GM06990 (cell line): ENCODE measurements at regions not wholly inside any gene's neighbourhood (a gene's known extent, or its start where the extent isn't known, plus 50 kb on each side); places are given as distances from the start of the nearest gene placed in this dataset.
"Not testable (repeated sequence)": the region's sequence is repeated elsewhere in the genome, so short reads cannot be mapped to it uniquely, and the experiment has no call there.

Experiments used
- DNase-seq: peaks from one replicate; pipeline ENCODE4 v3.0.0-alpha.2; 2011; ENCODE audit not compliant: insufficient read length; ENCODE audit errors: extremely low read depth
- H3K27me3 ChIP-seq: replicated peaks from 2 replicates; pipeline ENCODE4 v1.6.0; 2011; ENCODE audit warnings: low read length; ENCODE audit not compliant: control insufficient read depth, insufficient read depth
- H3K36me3 ChIP-seq: 2 replicates; pipeline ENCODE4 v1.5.1; 2011; ENCODE audit warnings: low read length; ENCODE audit not compliant: control insufficient read depth, insufficient read depth
- H3K4me3 ChIP-seq: replicated peaks from 2 replicates; pipeline ENCODE4 v1.5.1; 2011; ENCODE audit warnings: low read depth, mild to moderate bottlenecking, control low read depth, low read length
- TF ChIP-seq, protein P1 (sequence below): IDR thresholded peaks from 2 replicates; pipeline ENCODE4 v1.5.1; 2011; ENCODE audit warnings: low read length, control low read depth, mild to moderate bottlenecking, inconsistent platforms; ENCODE audit not compliant: insufficient read depth, poor library complexity, severe bottlenecking

- not testable (repeated sequence) for H3K27me3 ChIP-seq, DNase-seq, H3K4me3 ChIP-seq, H3K36me3 ChIP-seq
These were observed 64.0 kb downstream of the OR4F15 start for GRCh38 chr15:101876031-101876430.

DNA sequence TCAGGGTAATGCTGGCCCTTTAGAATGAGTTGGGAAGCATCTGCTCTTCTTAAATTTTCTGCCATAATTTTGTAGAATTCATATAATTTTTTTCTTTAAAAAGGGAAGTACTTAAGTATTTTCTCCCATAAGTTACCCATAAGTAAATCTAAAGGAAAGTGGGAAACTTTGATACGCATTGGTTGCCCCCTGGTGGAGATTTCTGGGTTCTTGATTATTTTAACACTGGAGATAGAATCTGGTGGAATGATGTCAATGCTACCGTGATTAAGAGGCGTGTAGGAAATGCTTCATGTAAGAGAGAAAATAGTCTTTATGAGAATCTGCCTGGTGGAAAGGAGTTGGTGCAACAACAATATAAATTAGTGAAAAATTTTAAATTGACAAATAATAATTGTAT lies 65.6 kb downstream of the OR4F15 start:
- DNase-seq, H3K36me3 ChIP-seq, H3K4me3 ChIP-seq, H3K27me3 ChIP-seq: not testable (repeated sequence)
- TF ChIP-seq, protein P1, sequence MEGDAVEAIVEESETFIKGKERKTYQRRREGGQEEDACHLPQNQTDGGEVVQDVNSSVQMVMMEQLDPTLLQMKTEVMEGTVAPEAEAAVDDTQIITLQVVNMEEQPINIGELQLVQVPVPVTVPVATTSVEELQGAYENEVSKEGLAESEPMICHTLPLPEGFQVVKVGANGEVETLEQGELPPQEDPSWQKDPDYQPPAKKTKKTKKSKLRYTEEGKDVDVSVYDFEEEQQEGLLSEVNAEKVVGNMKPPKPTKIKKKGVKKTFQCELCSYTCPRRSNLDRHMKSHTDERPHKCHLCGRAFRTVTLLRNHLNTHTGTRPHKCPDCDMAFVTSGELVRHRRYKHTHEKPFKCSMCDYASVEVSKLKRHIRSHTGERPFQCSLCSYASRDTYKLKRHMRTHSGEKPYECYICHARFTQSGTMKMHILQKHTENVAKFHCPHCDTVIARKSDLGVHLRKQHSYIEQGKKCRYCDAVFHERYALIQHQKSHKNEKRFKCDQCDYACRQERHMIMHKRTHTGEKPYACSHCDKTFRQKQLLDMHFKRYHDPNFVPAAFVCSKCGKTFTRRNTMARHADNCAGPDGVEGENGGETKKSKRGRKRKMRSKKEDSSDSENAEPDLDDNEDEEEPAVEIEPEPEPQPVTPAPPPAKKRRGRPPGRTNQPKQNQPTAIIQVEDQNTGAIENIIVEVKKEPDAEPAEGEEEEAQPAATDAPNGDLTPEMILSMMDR: peak; percentile 23

DNA sequence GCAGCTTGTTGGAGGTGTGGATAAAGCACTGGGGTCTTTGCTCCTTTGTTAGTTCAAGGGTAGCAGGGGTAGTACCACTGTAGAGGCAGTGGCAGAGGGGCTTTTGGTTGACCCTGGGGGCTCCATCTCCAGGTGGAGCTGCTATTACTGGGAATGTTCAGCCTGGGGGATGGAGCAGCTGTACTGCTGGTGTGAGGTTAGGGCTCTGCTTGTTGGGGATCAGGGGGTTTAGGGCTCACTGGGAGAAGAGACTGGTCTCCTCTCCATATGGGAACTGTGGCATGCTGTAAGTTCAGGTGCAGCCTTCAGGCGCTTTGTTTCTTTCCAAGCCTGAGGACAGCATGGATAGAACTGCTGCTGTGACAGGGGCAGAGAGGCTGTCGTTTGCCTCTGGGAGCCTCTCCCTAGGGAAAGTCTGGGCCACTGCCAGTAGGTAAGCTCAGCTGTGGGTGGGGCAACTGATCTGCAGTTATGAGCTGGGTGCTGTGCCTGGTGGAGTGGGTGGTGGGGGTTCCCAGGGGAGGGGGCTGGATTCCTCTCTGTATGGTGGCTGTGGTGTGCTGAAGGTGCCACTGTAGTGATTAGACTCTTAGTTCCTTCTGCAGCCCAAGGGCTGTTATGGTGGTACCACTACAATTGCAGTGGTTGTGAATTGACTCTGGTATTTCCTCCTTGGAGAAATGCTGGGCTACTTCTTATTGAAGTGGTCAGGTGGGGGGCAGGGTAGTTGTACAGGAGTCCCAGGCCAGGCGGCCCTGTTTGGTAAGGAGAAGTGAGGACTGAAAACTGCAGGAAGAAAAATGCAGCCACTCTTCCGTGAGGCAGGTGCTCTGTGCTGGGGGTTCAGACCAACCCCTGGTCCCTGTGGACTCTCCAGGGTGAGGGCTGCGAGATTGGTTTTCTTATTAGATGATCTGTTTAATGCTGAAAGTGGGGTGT lies 100.6 kb downstream of the OR4F15 start:
- not testable (repeated sequence) for H3K27me3 ChIP-seq, H3K4me3 ChIP-seq, H3K36me3 ChIP-seq, DNase-seq

GRCh38 chr15:101924554-101924953 lies 112.6 kb downstream of the OR4F15 start:
- H3K27me3 ChIP-seq, H3K4me3 ChIP-seq, DNase-seq, H3K36me3 ChIP-seq: not testable (repeated sequence)

- not testable (repeated sequence) for H3K36me3 ChIP-seq, DNase-seq, H3K4me3 ChIP-seq, H3K27me3 ChIP-seq
These were observed 122.5 kb downstream of the OR4F15 start for GRCh38 chr15:101934506-101934905.

DNA sequence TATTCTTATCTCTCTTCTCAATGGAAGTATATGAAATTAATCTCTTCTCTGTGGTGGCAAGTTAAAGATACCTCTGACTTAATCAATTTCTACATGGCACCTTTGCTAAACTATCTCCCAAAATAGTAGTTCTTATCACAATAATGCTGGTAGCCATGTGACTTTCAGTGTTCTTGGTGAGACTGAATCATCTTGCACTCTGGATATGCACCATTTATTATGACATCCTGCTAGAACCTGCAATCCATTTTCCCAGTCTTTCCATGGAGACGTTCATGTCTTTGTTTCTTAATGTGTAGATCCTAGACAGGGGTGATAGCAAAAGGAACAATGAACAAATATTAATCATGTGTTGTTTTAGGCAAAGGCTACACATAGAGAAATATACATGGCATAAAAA lies 125.4 kb downstream of the OR4F15 start:
- DNase-seq, H3K36me3 ChIP-seq, H3K4me3 ChIP-seq, H3K27me3 ChIP-seq: not testable (repeated sequence)

DNA sequence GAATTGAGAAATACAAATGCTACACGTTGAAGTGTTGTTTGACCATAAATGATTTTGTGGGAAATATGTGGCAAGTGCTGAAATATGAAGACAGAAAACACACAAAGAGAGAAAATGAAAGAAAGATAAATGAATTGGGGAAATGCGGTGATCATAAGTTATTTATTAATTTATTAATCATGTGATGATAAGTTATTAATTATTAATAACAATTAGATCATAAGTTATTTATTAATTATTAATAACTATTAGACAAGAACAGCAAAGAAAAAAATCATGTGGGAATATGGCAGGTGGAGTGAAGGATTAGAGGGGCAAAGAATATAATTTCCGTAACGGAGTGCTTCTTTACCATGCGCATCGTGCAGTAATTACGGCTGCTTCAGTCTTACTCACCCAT lies 126.6 kb downstream of the OR4F15 start:
- DNase-seq, H3K27me3 ChIP-seq, H3K36me3 ChIP-seq, H3K4me3 ChIP-seq: not testable (repeated sequence)

GRCh38 chr15:101945896-101946295 lies 133.9 kb downstream of the OR4F15 start:
- not testable (repeated sequence) for H3K27me3 ChIP-seq, H3K36me3 ChIP-seq, H3K4me3 ChIP-seq, DNase-seq

DNA sequence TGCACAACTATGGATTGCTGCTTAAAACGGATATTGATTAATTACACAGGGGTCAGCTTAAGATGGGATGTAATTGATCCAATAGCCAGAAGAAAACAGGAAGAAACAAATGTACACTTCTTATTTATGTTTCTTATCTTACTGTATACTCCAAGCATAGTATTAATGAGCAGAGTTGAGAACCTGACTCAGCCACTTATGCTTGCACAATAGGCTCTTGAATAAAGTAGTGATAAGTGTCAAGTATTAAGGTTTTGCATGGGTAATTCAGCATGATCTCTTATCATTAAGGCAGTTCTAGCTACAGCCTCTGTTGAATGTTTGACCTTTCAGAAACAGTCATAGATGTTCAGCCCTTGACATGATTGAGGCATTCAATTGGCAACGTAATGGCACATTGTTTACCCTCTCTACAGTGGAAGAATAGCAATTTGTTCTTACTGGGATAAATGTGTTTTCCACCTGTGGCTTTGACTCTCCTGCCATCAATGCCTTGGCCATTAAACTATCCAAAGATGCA lies 136.5 kb downstream of the OR4F15 start:
- DNase-seq, H3K27me3 ChIP-seq, H3K36me3 ChIP-seq, H3K4me3 ChIP-seq: not testable (repeated sequence)

DNA sequence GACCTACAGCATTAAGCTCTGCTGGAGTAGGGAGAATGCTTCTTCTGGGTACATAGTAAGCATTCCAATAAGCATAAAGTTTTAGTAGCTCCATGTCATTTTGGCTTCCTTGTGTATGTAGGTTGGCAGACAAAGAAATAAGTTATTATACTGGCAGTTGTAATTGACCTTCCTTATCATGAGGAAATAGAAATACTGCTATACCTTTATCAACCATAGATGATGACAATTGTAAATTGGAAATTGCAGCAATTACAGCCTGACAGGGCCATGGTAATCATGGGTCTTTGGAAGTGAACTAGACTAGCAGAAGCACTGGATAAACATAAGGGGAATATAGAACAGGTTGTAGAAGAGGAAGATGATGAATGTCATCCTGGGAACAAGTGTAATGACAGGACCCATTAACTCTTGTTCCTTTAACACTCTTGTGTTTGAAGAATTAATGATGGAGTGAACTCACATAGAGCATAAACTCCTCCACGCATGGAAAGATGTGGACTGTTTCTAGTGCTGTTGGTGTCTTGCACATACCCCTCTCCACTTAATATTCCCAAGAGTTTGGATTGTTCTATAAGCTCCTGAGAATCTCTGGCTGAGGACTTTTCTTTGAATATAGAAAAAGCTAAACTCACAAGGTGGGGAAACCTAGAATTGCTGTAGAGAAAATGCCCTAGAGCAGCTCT lies 137.5 kb downstream of the OR4F15 start:
- H3K36me3 ChIP-seq, H3K27me3 ChIP-seq, H3K4me3 ChIP-seq, DNase-seq: not testable (repeated sequence)

DNA sequence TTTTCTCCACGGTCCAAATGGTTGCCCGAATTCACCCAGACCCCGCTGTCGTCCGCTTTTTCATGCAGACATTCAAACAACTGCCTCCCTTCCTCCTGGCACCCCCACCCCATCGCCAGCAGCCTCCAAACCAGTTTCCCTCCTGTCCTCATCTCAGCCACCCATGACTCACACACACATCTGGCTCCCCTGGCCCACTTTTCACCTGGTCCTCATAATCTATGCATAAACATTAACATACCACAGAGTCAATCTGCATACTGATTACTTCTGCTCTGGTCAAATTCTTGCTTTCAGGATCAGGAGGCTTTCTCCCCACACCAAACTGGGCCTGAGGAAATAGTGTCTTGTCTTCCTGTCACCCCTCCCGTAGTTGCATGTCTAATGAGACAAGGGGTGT lies 142.0 kb downstream of the OR4F15 start:
- DNase-seq, H3K4me3 ChIP-seq, H3K36me3 ChIP-seq, H3K27me3 ChIP-seq: not testable (repeated sequence)

DNA sequence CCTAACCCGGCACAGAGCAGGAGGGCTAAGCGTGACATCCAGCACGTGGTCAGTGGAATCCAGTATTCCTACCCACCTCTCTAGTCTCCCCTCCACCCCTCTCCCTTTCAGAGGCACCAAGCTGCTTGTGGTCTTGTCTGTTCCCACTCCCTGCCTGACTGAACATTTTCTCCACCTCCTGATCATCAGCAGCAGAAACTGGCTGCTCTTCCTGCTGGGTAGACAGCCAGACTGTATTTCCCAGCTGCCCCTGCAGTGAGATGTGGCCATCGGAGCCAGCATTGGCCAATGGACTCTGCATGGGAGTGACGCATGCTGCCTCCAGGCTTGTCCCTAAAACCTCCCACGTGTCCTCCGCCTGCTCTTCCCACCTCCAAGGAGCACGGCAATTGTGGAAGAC lies 143.8 kb downstream of the OR4F15 start:
- not testable (repeated sequence) for H3K36me3 ChIP-seq, H3K27me3 ChIP-seq, H3K4me3 ChIP-seq, DNase-seq

- not testable (repeated sequence) for H3K27me3 ChIP-seq, H3K4me3 ChIP-seq, DNase-seq, H3K36me3 ChIP-seq
These were observed 146.7 kb downstream of the OR4F15 start for GRCh38 chr15:101958656-101959055.
